Osteoblast (primary cell): ENCODE measurements at regions not wholly inside any gene's neighbourhood (a gene's known extent, or its start where the extent isn't known, plus 50 kb on each side); places are given as distances from the start of the nearest gene placed in this dataset.

Source experiments
- DNase-seq: peaks from one replicate; pipeline ENCODE4 v3.0.0; 2011; ENCODE audit warnings: low spot score, mixed read lengths; ENCODE audit not compliant: insufficient read length; ENCODE audit errors: missing footprints
- H2AFZ ChIP-seq: 2 replicates; pipeline ENCODE4 v1.6.0; 2011; ENCODE audit warnings: mild to moderate bottlenecking, low read length
- H3K27ac ChIP-seq: 2 replicates; pipeline ENCODE4 v1.5.1; 2011; ENCODE audit warnings: mild to moderate bottlenecking, low read depth, low read length, moderate library complexity
- H3K27me3 ChIP-seq: 2 replicates; pipeline ENCODE4 v1.6.0; 2012; ENCODE audit warnings: mild to moderate bottlenecking, control low read depth, inconsistent platforms, low read length, moderate library complexity; ENCODE audit not compliant: insufficient read depth
- H3K36me3 ChIP-seq: 2 replicates; pipeline ENCODE4 v1.5.1; 2011; ENCODE audit warnings: mild to moderate bottlenecking, low read length, control low read depth, moderate library complexity; ENCODE audit not compliant: insufficient read depth
- H3K4me1 ChIP-seq: 2 replicates; pipeline ENCODE4 v1.5.1; 2011; ENCODE audit warnings: mild to moderate bottlenecking, low read length, control low read depth, moderate library complexity; ENCODE audit not compliant: insufficient read depth
- H3K4me2 ChIP-seq: 2 replicates; pipeline ENCODE4 v1.6.0; 2011; ENCODE audit warnings: mild to moderate bottlenecking, low read length; ENCODE audit not compliant: insufficient read depth
- H3K4me3 ChIP-seq: fragments of 200-600 bp; sonication (generic); 3 replicates; pipeline ENCODE4 v1.5.1; 2012; ENCODE audit warnings: mild to moderate bottlenecking, low read length, inconsistent platforms; ENCODE audit not compliant: insufficient read depth
- H3K79me2 ChIP-seq: 2 replicates; pipeline ENCODE4 v1.6.0; 2012; ENCODE audit warnings: mild to moderate bottlenecking, low read length, control low read depth, inconsistent platforms; ENCODE audit not compliant: insufficient read depth
- H3K9me3 ChIP-seq: 2 replicates; pipeline ENCODE4 v1.5.1; 2011; ENCODE audit warnings: low read depth, low read length, control low read depth
- H4K20me1 ChIP-seq: 2 replicates; pipeline ENCODE4 v1.6.0; 2012; ENCODE audit warnings: mild to moderate bottlenecking, low read length, control low read depth; ENCODE audit not compliant: insufficient read depth
- CTCF ChIP-seq: IDR thresholded peaks from 2 replicates; pipeline ENCODE4 v1.5.1; 2011; ENCODE audit warnings: mild to moderate bottlenecking, low read depth, low read length, moderate library complexity; ENCODE audit errors: extremely low read depth

- Histone ChIP-seq H3K9me3 (no peaks in the 10 kb centered on the region), H3K27me3 (peaks cover 6% of the 10 kb centered on the region), H4K20me1 (no peaks in the 10 kb centered on the region), H3K4me2 (no peak overlapping the region), H3K4me3 (no peak overlapping the region), H3K36me3 (no peaks in the 10 kb centered on the region), H3K27ac (no peak overlapping the region), H2AFZ (no peak overlapping the region), H3K4me1 (no peaks in the 10 kb centered on the region), H3K79me2 (no peaks in the 10 kb centered on the region)
- no peak for TF ChIP-seq CTCF
- no peak for DNase-seq
Measured at GRCh38 chr4:38577462-38577861, 86.5 kb upstream of the KLF3 start.

- H2AFZ ChIP-seq = no peak overlapping the region
- H3K27ac ChIP-seq = no peak overlapping the region
- no peaks in the 10 kb centered on the region for H3K4me1 ChIP-seq
- H3K9me3 ChIP-seq = no peaks in the 10 kb centered on the region
- H3K4me2 ChIP-seq = no peak overlapping the region
- peaks cover 2% of the 10 kb centered on the region for H3K27me3 ChIP-seq
- H3K79me2 ChIP-seq = no peaks in the 10 kb centered on the region
- no peaks in the 10 kb centered on the region for H3K36me3 ChIP-seq
- no peak overlapping the region for H3K4me3 ChIP-seq
- TF ChIP-seq CTCF = no peak
- no peak for DNase-seq
- no peaks in the 10 kb centered on the region for H4K20me1 ChIP-seq
Measured at GRCh38 chr4:38581426-38582106, 82.4 kb upstream of the KLF3 start.

- no peaks in the 10 kb centered on the region for H4K20me1 ChIP-seq
- no peak overlapping the region for H2AFZ ChIP-seq
- H3K4me2 ChIP-seq = no peak overlapping the region
- H3K36me3 ChIP-seq = no peaks in the 10 kb centered on the region
- no peaks in the 10 kb centered on the region for H3K79me2 ChIP-seq
- H3K27ac ChIP-seq = no peak overlapping the region
- no peaks in the 10 kb centered on the region for H3K4me1 ChIP-seq
- peaks cover 2% of the 10 kb centered on the region for H3K27me3 ChIP-seq
- DNase-seq = no peak
- no peaks in the 10 kb centered on the region for H3K9me3 ChIP-seq
- H3K4me3 ChIP-seq = no peak overlapping the region
- no peak for TF ChIP-seq CTCF
Measured at GRCh38 chr4:38582445-38582844, 81.6 kb upstream of the KLF3 start.

GRCh38 chr4:38582889-38583470 is 81.0 kb upstream of the KLF3 start:
- Histone ChIP-seq H3K4me2 (no peak overlapping the region), H4K20me1 (no peaks in the 10 kb centered on the region), H2AFZ (no peak overlapping the region), H3K27ac (no peak overlapping the region), H3K27me3 (peaks cover 2% of the 10 kb centered on the region), H3K79me2 (no peaks in the 10 kb centered on the region), H3K36me3 (no peaks in the 10 kb centered on the region), H3K9me3 (no peaks in the 10 kb centered on the region), H3K4me1 (no peaks in the 10 kb centered on the region), H3K4me3 (no peak overlapping the region)
- DNase-seq = no peak
- no peak for TF ChIP-seq CTCF
